ENCODE measurements at regions not wholly inside any gene's neighbourhood (a gene's known extent, or its start where the extent isn't known, plus 50 kb on each side); places are given as distances from the start of the nearest gene placed in this dataset.

DNA sequence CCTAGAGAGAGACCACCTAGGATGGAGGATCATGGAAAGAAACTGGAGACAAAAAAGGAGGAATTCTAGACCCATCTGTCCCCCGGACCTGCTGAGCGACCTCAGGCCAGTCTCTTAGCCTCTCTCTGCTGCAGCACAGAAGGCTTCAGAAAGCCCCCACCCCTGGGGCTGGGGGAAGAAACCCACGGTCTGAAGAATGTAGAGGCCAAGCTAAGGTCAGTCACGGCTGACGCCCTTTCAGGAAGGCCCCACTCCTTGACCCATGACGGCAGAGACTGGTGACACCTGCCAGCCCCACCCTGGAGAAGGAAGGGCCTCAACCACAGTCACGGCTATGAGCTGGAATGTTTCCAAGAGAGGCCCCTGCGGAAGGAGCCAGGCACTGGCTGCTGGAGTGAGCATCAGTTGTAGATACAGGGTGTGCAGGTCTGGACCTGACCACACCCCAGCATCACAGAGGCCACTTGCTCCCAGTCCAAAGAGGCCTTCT lies 120.5 kb upstream of the BOD1 start:
- peak in 2 of 4 donors; percentile 53 to 68 for DNase-seq (ENCODE audit: low read depth in 4 of 4, low spot score in 3 of 4)

DNA sequence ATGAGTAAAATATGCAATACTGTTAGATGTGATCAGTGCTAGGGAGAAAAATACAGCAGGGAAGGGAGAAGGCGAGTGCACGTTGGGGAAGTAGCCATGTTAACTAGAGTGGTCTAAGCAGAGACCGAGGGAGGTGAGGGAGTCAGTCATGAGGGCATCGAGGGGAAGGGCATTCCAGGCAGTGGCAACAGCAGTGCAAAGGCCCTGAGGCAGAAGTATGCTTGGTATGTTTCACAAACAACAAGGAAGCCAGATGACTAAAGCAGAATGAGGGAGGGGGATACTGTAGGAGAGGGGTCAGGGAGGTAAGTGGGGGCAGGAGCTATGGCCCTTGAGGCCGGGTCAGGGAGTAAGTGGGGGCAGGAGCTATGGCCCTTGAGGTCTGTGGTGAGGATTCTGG lies 123.3 kb upstream of the BOD1 start:
- DNase-seq (ENCODE audit: low read depth in 4 of 4, low spot score in 3 of 4): no peak

DNA sequence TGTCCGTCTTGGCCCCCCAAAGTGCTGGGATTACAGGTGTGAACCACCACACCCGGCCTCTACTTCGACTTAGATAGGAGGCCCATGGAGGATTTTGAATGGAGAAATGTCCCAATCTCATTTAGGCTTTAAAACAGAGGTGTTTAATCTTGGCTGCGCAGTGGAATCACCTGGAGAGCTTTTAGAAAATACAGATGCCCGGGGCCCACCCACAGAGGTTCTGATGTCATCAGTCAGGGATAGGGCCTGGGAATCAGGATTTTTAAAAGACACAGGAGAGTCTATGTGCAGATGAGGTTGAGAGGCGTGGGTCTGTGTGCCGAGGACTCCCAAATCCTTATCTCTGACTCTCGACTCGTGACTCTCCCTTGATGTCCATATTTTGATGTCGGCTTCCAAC lies 124.0 kb upstream of the BOD1 start:
- DNase-seq (ENCODE audit: low read depth in 4 of 4, low spot score in 3 of 4): no peak

DNA sequence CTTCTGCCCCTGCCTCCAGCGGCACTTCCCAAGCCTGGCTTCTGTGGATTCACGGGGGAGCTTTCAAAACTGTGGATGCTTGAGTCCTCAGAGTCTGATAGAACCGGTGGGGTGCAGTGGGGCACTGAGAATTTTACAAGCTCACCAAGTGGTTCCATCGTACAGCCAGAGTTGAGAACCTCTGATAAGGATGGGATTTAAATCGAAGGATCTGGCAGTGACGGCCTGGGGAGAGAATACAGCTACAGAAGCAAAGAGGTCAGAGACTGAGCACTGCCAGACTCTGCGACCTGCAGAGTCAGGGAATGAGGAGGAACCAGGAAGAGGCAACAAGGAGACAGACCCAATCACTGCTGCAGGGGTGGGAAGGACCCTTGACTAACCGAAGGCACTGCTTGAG lies 124.6 kb upstream of the BOD1 start:
- DNase-seq (ENCODE audit: low read depth in 4 of 4, low spot score in 3 of 4): no peak

DNA sequence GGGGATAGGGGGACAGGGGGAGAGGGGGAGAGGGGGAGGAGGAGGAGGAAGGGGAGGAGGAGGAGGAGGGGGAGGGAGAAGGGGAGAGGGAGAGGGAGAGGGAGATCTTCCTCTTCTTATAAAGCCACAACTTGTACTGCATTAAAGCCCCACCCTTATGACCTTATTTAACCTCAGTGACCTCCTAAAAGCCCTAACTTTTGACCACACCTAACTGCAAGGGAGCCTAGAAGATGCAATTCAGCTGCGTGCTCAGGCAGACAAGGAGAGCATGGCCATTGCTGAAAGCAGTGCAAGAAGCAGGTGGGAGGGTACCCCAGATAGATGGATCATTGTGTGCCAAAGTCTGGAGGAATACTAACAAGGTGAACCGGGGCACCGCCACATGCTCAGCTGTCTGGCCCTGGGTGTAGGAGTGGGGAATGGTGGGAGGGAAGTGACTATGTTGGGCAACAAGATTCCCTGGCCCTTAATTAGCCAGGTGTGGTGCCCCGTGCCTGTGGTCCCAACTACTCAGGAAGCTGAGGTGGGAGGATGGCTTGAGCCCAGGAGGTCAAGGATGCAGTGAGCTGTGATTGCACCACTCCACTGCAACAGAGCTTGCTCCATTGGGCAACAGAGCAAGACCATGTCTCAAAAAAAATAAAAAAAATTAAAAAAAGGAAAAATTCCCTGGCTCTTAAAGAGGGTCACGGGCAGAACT lies 125.4 kb upstream of the BOD1 start:
- no peak for DNase-seq (ENCODE audit: low read depth in 4 of 4, low spot score in 3 of 4)

DNA sequence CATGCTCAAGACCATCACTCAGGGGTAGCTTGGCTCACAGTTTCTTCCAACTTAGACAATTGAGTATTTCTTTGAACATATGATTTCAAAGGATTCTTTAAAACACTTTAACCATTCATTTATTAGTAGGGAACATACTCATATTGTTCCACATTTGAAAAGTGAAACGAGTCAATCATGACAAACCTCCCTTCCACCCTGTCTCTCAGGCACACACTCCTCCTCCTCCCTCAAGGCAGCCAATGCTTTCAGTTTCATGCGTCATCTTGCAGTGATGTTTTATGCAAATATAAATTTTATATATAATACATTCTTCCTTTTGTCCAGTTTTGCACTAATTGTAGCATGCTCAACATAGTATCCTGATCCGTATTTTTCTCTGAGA lies 126.0 kb upstream of the BOD1 start:
- no peak for DNase-seq (ENCODE audit: low read depth in 4 of 4, low spot score in 3 of 4)

DNA sequence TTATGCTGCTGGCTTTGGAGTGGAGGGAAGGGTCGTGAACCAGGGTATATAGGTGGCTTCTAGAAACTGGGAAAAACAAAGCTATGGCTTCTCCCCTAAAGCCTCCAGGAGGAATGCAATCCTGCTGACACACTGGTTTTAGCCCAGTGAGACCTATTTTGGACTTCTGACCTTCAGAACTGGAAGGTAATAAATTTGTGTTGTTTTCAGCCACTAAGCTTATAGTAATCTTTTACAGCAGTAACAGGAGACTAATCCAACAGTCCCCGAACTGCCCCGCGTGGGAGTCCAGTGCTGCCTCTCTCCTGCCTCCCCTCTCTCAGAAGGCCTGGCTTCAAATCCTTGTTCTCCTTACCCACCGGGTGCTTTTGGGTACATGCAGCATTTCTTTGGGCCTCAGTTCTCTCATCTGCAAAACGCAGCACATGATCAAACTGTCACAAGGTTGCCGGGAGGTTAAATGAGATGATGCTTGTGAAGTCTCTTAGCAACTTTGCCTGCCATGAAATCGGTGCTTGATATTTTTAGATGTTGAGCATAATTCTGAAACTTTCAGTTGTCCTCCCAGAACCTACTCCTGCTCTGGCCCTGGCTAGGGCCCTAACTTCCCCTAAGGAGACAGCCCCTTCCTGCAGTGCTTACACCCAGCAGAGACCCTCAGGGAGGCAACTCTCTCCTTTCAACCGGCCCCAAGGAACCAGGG lies 127.3 kb upstream of the BOD1 start:
- no peak for DNase-seq (ENCODE audit: low read depth in 4 of 4, low spot score in 3 of 4)

DNA sequence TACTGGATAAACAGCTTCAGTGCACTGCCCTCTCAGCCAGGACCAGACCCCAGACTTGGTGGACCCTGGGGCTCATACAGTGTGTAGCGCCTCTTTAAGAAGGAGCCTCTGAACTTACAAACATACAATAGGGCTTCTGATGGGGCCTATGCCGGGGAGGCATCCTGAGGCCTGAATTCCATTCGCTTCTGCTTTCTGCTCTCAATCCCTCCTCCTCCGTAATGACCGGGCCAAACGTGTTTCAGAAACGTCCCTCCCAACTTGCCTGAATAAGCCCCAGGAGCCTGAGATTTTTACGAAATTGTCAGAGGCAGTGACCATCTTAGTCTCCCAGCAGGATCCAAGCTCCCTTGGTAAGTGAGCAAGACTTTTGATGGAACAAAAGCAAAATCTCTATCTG lies 128.1 kb upstream of the BOD1 start:
- no peak for DNase-seq (ENCODE audit: low read depth in 4 of 4, low spot score in 3 of 4)

DNA sequence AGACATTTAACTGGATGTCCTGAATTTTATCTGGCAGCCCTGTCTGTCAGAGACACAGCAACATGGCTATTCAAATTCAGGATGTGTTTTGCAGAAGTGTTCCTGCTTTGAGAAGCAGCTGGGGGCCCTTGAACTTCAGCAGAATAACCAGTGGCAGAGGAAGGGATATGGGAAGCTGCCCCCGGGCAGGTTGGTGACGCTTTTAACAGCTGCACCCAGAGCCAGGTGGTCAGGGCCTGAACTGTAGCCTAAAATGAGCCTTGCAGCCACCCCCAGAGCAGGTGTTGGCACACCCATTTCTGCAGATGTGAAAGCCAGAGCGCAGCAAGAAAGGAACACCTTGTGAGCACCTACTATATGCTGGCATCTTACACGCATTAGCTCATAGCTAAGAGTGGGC lies 128.7 kb upstream of the BOD1 start:
- no peak for DNase-seq (ENCODE audit: low read depth in 4 of 4, low spot score in 3 of 4)

DNA sequence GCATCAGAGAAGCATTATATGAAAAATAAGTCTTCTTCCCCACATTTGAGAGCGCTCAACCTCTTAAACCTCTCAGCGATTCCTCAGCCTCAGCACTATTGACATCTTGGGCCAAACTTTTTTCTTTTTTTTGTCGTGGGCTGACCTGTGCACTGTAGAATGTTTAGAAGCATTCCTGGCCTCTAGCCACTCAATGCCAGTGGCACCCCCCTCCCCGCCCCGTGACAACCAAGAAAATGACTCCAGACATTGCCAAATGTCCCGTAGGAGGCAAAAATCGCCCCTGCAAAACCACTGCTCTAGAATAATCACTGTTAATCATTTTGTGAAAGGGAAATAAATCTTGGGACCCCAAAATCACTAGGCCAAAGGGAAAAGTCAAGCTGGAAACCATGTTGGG lies 129.1 kb upstream of the BOD1 start:
- no peak for DNase-seq (ENCODE audit: low read depth in 4 of 4, low spot score in 3 of 4)

DNA sequence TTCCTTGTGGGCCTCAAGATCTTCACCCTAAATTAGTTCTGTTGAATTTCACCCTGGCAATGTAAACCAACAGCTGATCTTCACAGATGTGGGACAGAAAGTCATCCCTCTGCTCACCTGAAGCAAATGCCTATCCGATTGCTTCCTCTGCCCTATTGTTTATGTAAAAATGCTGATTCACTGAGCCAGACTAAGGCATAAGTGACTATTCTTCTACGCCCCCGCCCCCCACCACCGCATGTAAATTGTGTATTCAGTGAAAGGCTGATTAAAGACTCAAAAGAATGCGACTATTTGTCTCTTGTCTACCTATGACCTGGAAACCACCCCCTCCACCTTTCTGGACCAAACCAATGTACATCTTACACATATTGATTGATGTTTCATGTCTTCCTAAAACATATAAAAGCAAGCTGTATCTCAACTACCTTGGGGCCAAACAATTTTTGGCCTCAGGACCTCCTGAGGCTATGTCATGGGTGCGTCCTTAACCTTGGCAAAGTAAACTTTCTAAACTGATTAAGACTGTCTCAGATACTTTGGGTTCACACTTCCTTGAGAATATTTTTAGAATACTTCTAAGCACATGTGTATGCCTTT lies 129.7 kb upstream of the BOD1 start:
- no peak for DNase-seq (ENCODE audit: low read depth in 4 of 4, low spot score in 3 of 4)

DNA sequence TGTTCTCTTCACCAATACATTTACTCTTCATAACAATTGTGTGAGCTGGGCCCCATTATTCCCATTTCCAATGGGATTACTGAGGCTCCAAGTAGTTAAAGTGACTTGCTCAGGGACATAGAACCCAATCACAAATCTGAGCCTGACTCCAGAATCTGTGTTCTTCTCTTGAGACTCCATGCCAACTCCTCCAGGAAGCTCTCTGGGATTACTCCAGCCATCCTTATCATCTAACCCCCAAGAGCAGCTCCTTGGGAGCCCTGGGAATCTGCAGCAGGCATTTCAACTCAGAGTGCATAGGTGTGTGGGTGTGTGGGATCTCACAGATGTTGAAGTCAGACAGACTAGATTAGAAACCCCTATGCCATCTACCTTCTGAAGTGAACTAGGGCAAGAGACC lies 131.4 kb upstream of the BOD1 start:
- no peak for DNase-seq (ENCODE audit: low read depth in 4 of 4, low spot score in 3 of 4)

DNA sequence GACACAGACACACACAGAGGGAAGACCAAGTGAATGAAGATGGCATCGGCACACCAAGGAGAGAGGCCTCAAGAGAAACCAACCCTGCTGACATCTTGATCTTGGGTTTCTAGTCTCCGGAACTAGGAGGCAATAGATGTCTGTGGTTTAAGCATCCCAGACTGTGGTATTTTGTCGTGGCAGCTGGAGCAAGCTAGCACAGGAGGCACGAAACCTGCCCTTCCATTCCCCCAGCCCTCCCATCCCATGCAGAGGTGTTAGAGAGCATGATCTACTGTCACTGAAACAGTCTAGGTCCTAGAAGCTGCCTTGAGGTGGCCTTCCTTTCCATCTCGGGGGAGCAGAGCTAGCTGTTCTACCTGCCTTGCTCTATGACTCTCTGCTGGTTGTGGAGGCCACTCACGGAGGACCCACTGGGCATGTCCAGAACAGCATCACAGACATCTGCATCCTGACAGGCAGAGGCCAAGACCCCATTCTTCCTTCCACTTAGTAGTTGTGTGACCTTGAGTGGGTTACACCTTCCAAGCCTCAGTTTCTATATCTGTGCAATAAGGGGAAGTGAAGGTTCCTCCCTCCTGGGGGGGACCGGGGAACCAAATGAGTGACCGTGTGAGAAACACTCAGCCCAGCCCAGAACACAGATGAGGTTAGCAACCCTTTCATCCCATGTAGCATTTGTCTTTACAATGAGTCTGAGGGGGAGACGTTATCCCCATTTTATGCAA lies 134.3 kb upstream of the BOD1 start:
- DNase-seq (ENCODE audit: low read depth in 4 of 4, low spot score in 3 of 4): no peak

DNA sequence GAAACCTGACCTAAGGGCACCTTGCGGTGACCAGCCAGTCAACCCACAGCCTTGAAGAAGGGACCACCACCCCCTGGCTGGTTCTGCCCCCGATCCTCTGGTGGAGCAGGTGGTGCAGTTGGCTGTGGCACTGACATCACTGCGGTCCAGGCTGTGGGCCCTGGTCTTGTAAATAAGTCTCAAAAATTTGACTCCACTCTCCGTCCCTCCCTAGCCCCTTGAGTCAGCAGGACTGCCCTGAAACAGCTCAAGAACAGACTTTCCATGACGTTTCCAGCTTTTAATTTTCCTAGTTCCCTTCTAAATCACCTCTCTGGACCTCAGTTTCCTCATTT lies 134.8 kb upstream of the BOD1 start:
- no peak for DNase-seq (ENCODE audit: low read depth in 4 of 4, low spot score in 3 of 4)

DNA sequence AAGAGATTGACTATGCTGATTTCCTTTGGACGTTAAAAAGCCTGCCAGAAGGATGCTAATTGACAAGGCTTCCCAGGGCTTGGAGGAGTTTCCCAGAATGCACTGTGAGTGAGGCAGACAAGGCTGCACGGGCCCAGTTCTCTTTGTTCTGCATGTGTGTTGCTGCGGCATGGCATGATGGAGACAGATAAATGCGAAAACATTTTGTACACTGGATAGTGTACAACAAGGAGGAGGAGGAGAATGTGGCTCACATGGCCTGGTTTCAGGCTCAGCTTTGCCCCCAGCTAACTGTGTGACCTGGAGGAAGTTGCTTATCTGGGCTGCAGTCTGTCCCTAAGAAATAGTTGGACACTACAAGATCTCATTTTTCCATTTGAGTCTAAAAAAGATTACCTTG lies 135.5 kb upstream of the CPEB4 start:
- DNase-seq (ENCODE audit: low read depth in 4 of 4, low spot score in 3 of 4): no peak

DNA sequence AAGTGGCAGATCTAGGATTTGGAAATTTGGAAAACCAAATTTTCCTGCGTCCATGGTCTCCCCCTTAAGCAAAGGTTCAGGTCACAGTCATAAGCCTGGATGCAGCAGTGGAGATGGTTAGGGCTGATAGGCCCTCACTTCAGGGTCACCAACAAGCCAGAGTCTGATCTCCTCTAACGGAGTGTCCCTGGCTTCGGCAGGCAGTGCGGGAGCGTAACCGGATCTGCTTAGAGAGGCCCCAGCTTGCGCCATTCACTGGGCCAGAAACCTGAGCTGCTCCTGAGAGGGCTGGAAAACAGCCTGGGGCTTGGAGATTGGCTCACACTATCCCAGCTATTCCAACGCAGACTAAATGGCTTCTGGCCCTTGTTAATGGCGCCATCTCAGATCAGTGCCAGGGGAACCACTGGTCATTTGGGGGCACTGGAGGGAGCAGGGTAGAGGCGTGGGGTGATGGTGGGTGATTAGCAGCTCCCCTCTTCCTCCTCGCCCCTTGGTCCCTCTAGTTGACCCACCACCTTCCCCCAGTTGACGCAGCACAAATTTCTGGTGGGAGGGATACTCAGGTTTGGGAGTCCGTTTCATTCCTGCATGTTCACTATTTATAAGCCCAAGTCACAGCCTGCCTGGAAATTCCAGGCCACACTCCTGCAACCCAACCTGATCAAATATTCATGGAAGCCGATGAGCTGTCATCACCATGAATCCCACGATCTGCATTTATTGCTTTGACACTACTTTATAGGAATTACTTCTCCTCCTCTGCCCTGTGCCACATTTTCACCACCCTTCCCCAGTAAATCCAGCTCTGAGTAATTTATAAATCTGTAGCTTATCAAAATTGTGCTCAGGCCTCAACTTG lies 134.6 kb upstream of the CPEB4 start:
- DNase-seq (ENCODE audit: low read depth in 4 of 4, low spot score in 3 of 4): no peak

DNA sequence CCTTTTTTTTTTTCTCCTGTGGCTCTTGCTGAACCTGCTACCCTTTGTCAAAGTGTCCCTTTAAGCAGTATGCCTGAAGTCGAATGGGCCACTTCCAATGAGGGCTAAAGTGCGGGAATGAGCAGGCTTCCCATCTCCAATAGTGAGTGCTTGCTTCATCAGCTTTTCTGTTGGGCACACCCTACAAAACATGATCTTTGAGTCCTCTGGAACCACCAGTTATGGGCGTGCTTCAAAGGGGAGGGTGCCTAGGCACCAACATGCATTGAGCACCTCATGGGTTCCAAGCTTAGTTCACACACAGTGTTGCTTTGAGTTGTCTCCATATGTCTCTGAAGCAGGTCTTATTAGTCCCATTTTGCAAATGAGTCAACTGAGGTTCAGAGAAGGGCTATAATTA lies 132.8 kb upstream of the CPEB4 start:
- no peak for DNase-seq (ENCODE audit: low read depth in 4 of 4, low spot score in 3 of 4)

DNA sequence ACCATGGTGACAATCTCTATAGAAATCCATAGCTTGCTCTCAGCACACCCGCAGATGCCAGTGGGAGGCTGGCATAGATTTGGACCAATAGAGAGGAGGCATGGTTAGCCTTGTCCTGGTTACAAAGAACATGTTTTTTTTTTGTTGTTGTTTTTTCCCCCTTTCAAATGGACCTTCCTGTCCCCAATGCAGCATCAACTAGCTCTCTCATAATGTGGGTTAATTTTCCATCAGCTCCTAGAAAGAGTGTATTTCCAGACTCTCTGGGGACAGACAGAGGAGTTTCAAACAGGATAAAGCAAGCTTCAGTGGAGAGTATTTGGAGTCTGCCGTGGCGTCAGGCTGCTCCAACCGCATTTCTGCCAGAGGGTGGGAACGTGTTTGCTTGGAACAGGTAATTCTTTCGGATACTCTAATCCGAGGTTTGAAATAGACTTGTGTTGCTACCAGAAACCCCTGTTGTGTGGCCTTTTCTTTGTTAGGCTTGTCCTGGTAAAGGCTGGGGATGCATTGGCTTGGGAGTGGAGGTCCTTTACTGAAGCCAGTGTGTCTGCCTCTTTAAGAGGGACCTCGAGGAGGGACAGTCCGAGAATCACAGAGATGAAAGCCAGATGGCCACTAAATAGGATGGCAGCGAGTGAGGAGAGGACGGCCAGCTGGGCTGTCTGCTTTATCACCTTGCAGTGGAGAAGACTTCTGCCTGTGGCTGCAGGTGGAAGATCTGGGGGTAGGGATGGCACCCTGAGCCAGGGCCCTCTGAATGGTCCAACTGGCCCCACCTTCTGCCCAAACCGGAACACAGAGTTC lies 130.5 kb upstream of the CPEB4 start:
- no peak for DNase-seq (ENCODE audit: low read depth in 4 of 4, low spot score in 3 of 4)

DNA sequence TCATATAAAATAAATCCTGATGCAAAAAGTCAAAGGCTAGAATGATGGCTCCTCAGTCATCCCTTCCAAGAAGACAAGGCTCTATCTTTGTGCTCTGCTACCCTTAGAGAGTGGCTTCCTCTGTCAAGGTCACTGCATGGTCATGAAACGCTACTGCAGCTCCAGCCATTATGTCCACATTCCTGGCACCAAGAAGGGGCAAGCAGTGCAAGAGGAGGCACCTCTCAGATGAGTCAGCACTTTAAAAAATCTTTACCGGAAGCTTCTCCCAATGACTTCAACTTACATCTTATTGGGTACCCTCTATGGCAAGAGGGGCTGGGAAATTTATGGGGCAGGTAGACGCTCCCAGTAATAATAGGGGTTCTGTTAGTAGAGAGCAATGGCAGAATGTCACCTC lies 129.5 kb upstream of the CPEB4 start:
- DNase-seq (ENCODE audit: low read depth in 4 of 4, low spot score in 3 of 4): no peak

DNA sequence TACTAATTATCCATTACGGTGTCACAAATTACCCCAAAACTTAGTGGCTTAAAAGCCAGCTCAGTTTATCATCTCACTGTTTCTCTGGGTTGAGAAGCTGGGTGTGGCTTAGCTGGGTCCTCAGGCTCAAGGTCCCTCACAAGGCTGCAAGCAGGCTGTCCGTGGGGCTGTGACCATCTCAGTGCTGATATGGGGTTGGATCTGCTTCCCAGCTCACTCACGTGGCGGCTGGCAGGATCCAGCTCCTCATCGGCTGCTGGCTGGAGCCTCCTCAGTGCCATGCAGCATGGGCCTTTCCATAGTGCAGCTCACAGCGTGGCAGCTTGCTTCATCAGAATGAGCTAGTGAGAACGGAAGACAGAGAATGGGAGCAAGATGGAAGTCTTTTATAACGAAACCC lies 128.5 kb upstream of the CPEB4 start:
- no peak for DNase-seq (ENCODE audit: low read depth in 4 of 4, low spot score in 3 of 4)
